ENCODE measurements at regions not wholly inside any gene's neighbourhood (a gene's known extent, or its start where the extent isn't known, plus 50 kb on each side); places are given as distances from the start of the nearest gene placed in this dataset.

DNA sequence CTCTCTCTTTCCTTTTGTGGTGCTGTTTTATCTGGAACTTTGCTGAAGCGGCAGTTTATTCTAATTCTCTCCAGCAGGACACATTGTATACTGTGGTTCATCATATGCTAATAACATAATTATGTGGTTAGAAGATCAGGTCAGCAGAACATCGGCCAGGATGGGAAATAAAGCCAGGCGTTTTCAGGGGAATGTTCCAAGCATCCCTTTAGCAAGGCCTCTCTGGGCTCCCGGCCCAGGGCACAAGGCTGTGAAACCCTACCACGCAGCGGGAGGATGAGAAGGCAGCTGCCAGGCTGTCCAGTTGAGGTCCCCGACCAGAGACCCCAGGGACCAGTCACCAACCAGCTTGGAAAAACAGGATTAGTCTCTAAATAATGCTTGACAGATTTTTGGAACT lies 112.2 kb upstream of the GALNT17 start:
- TF ChIP-seq POLR2AphosphoS5 (IDR thresholded peaks at IDR 0.05; ENCODE audit: borderline replicate concordance, low read depth, low read length) (no peak), EZH2 (IDR thresholded peaks at IDR 0.05) (no peak), FOXP2 (optimal IDR thresholded peaks at IDR 0.05; ENCODE audit: control extremely low read depth, extremely low read length, insufficient read depth) (no peak)

All from SK-N-MC (cell line).